ENCODE measurements at regions not wholly inside any gene's neighbourhood (a gene's known extent, or its start where the extent isn't known, plus 50 kb on each side); places are given as distances from the start of the nearest gene placed in this dataset.

GRCh38 chr20:63138855-63139341 is 77.0 kb downstream of the YTHDF1 start:
- TF ChIP-seq HNRNPUL1 (IDR thresholded peaks at IDR 0.05; ENCODE audit: low read depth, low read length) (no peak), MXI1 (IDR thresholded peaks at IDR 0.05; ENCODE audit: borderline replicate concordance, low read depth, low read length) (no peak), CTCF (CRISPR knock-in tag; IDR thresholded peaks at IDR 0.05) (no peak), MXD1 (CRISPR knock-in tag; IDR thresholded peaks at IDR 0.05) (no peak), POLR2A (IDR thresholded peaks at IDR 0.05; ENCODE audit: insufficient read depth in 1 of 2, low read depth in 2 of 2, low read length in 2 of 2) (no peak), NRL (CRISPR knock-in tag; IDR thresholded peaks at IDR 0.05; ENCODE audit: borderline replicate concordance) (no peak), ZNF879 (CRISPR knock-in tag; IDR thresholded peaks at IDR 0.05) (no peak), POLR2AphosphoS5 (IDR thresholded peaks at IDR 0.05; ENCODE audit: low read depth, low read length) (no peak), ZNF687 (CRISPR knock-in tag; IDR thresholded peaks at IDR 0.05) (no peak), IKZF5 (CRISPR knock-in tag; IDR thresholded peaks at IDR 0.05) (no peak), JUN (CRISPR knock-in tag; IDR thresholded peaks at IDR 0.05) (no peak)

Measured in HepG2 (cell line).